B cell (primary cell): ENCODE measurements at regions not wholly inside any gene's neighbourhood (a gene's known extent, or its start where the extent isn't known, plus 50 kb on each side); places are given as distances from the start of the nearest gene placed in this dataset.

Experiments used
- ATAC-seq: fragments of 200-7000 bp; cut with Tn5 transposase; one replicate; pipeline ENCODE4 v1.10.0; 2021; ENCODE audit warnings: low read depth, mild to moderate bottlenecking, moderate number of reproducible peaks, moderate library complexity
- CTCF ChIA-PET: fragments of 350-600 bp; sonication (Branson Sonifier 250); formaldehyde crosslinking; loops from one replicate; lab custom pipeline; 2021; ENCODE audit warnings: antibody characterized with exemption, inconsistent platforms; lab: Charles Lee
- POLR2A ChIA-PET: fragments of 350-600 bp; sonication (Branson Sonifier 250); formaldehyde crosslinking; loops from one replicate; lab custom pipeline; 2021; ENCODE audit warnings: antibody characterized with exemption; lab: Charles Lee
- DNase-seq: peaks from one replicate; pipeline ENCODE4 v3.0.0; 2013
- H2AFZ ChIP-seq: 2 replicates; pipeline ENCODE4 v1.6.1; 2012; ENCODE audit warnings: mild to moderate bottlenecking, low read depth, low read length; ENCODE audit not compliant: insufficient read depth, poor library complexity, severe bottlenecking
- H3K27ac ChIP-seq, 2 donors: 1 replicate in 1 of 2; 2 replicates in 1 of 2; pipeline ENCODE4 v1.5.1; 2012 to 2013; ENCODE audit warnings: low read length in 2 of 2, mild to moderate bottlenecking in 2 of 2, moderate library complexity in 1 of 2
- H3K27me3 ChIP-seq, 4 experiments: fragments of 200-600 bp in 1 of 4; sonication (generic) in 1 of 4; replicated peaks in 1 of 4; 1 replicate in 2 of 4; 2 replicates in 2 of 4; pipeline versions ENCODE4 v1.6.1 to v1.7.0; 2013 to 2016; ENCODE audit warnings: low read length in 3 of 4, mild to moderate bottlenecking in 2 of 4, mixed read lengths in 1 of 4, moderate library complexity in 1 of 4; ENCODE audit not compliant: insufficient read depth in 4 of 4, control insufficient read depth in 3 of 4; ENCODE audit errors: control extremely low read depth in 1 of 4
- H3K36me3 ChIP-seq, 2 experiments: replicated peaks in 1 of 2; 1 replicate in 1 of 2; 2 replicates in 1 of 2; pipeline versions ENCODE4 v1.6.1 to v1.7.1; 2013; ENCODE audit warnings: low read length in 1 of 2; ENCODE audit not compliant: insufficient read depth in 2 of 2, control insufficient read depth in 1 of 2; ENCODE audit errors: control extremely low read depth in 1 of 2, extremely low read depth in 1 of 2
- H3K4me1 ChIP-seq, 2 donors: fragments of 200-600 bp in 1 of 2; sonication (generic) in 1 of 2; 1 replicate in 1 of 2; 2 replicates in 1 of 2; pipeline versions ENCODE4 v1.5.1 to v1.6.1; 2013 to 2017; ENCODE audit warnings: low read length in 2 of 2; ENCODE audit not compliant: control insufficient read depth in 2 of 2, insufficient read depth in 2 of 2
- H3K4me2 ChIP-seq: replicated peaks from 2 replicates; pipeline ENCODE3; 2012; ENCODE audit warnings: mild to moderate bottlenecking, low read depth, low read length; ENCODE audit not compliant: poor library complexity, severe bottlenecking
- H3K4me3 ChIP-seq, 5 experiments: fragments of 200-600 bp in 1 of 5; sonication (generic) in 1 of 5; 1 replicate in 3 of 5; 2 replicates in 2 of 5; pipeline versions ENCODE4 v1.5.1 to v1.7.0; 2011 to 2016; ENCODE audit warnings: low read length in 4 of 5, mild to moderate bottlenecking in 4 of 5, low read depth in 2 of 5, control low read depth in 1 of 5, moderate library complexity in 1 of 5; ENCODE audit not compliant: insufficient read depth in 1 of 5; ENCODE audit errors: control extremely low read depth in 1 of 5, extremely low read depth in 1 of 5
- H3K79me2 ChIP-seq: fragments of 200-600 bp; sonication (generic); one replicate; pipeline ENCODE4 v1.6.0; 2016; ENCODE audit warnings: low read length; ENCODE audit not compliant: control insufficient read depth, insufficient read depth
- H3K9ac ChIP-seq: fragments of 200-600 bp; sonication (generic); 2 replicates; pipeline ENCODE4 v1.6.1; 2017; ENCODE audit warnings: mild to moderate bottlenecking, low read length, moderate library complexity
- H3K9me3 ChIP-seq, 3 donors: one replicate each; pipeline versions ENCODE4 v1.6.1 to v1.7.1; 2013; ENCODE audit warnings: low read length in 2 of 3; ENCODE audit not compliant: control insufficient read depth in 2 of 3, insufficient read depth in 1 of 3; ENCODE audit errors: control extremely low read depth in 1 of 3
- H4K20me1 ChIP-seq: 2 replicates; pipeline ENCODE4 v1.6.0; 2012; ENCODE audit warnings: mild to moderate bottlenecking, low read length; ENCODE audit not compliant: insufficient read depth, control insufficient read depth, poor library complexity, severe bottlenecking
- H3K27ac Mint-ChIP-seq: one replicate; pipeline ENCODE4 v1.8.0; 2021; ENCODE audit warnings: mixed read lengths
- H3K27me3 Mint-ChIP-seq: one replicate; pipeline ENCODE4 v1.8.0; 2021; ENCODE audit warnings: mixed read lengths
- H3K4me1 Mint-ChIP-seq: one replicate; pipeline ENCODE4 v1.8.0; 2021; ENCODE audit warnings: mixed read lengths
- H3K4me3 Mint-ChIP-seq: one replicate; pipeline ENCODE4 v1.8.0; 2021; ENCODE audit warnings: mixed read lengths
- H3K9me3 Mint-ChIP-seq: one replicate; pipeline ENCODE4 v1.8.0; 2022; ENCODE audit warnings: mixed read lengths; ENCODE audit not compliant: insufficient read depth
- EZH2 ChIP-seq: IDR thresholded peaks from 2 replicates; pipeline ENCODE4 v1.6.1; 2012; ENCODE audit warnings: borderline replicate concordance, low read depth, mild to moderate bottlenecking, moderate library complexity, low read length; ENCODE audit not compliant: insufficient read depth, poor library complexity, severe bottlenecking
- WGBS: methylation state at CpG from one replicate; pipeline ENCODE4 v1.1.5; 2013; ENCODE audit warnings: missing lambda C conversion rate; ENCODE audit not compliant: insufficient coverage; 5-methylcytosine and 5-hydroxymethylcytosine counted together
- intact Hi-C: fragments of 100-400 bp; cut with micrococcal nuclease; formaldehyde crosslinking; loops from one replicate; pipeline ENCODE4 v1.10.0; 2022
- TF ChIP-seq, protein P1 (sequence below): fragments of 200-600 bp; IDR thresholded peaks from one replicate; pipeline ENCODE4 v1.8.0; 2022; ENCODE audit warnings: antibody characterized with exemption, mild to moderate bottlenecking

DNA sequence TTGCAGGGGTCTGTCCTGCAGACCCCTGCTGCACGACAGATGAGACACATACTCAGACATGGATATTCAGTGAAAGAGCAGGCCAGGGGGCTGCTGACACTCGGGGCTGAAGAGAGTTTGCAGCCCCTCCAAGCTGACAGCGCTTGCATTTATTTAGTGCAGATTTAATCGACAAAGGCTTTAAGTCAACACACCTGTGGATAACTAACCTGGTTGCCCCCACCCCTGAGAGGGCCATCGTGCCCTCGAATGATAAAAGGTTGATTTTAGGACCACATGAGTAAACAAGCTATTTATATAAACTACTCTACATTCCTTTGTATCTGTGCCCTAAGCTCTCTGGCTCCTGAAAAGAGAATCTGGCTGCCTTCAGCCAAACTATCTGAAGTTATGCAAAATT lies 708.2 kb upstream of the LRRN3 start:
- no peak for DNase-seq
- no peak overlapping the region for H3K9ac ChIP-seq
- Mint-ChIP-seq H3K4me1 (no peaks in the 10 kb centered on the region), H3K27me3 (no peaks in the 10 kb centered on the region), H3K4me3 (no peak overlapping the region), H3K9me3 (no peaks in the 10 kb centered on the region), H3K27ac (no peak overlapping the region)
- no peak overlapping the region for H3K4me3 ChIP-seq
- CTCF ChIA-PET = no interaction called here
- H3K36me3 ChIP-seq = no peaks in the 10 kb centered on the region
- POLR2A ChIA-PET = no interaction called here
- H3K4me1 ChIP-seq = no peaks in the 10 kb centered on the region
- intact Hi-C loops = no loop called here
- 86% methylated on average over 1 of the region's 6 CpGs for WGBS
- no peak overlapping the region for H3K4me2 ChIP-seq
- ATAC-seq = no peak
- no peaks in the 10 kb centered on the region for H3K27me3 ChIP-seq
- no peaks in the 10 kb centered on the region for H3K9me3 ChIP-seq
- no peak overlapping the region for H3K27ac ChIP-seq
- no peaks in the 10 kb centered on the region for H4K20me1 ChIP-seq
- no peaks in the 10 kb centered on the region for H3K79me2 ChIP-seq
- TF ChIP-seq, protein P1, sequence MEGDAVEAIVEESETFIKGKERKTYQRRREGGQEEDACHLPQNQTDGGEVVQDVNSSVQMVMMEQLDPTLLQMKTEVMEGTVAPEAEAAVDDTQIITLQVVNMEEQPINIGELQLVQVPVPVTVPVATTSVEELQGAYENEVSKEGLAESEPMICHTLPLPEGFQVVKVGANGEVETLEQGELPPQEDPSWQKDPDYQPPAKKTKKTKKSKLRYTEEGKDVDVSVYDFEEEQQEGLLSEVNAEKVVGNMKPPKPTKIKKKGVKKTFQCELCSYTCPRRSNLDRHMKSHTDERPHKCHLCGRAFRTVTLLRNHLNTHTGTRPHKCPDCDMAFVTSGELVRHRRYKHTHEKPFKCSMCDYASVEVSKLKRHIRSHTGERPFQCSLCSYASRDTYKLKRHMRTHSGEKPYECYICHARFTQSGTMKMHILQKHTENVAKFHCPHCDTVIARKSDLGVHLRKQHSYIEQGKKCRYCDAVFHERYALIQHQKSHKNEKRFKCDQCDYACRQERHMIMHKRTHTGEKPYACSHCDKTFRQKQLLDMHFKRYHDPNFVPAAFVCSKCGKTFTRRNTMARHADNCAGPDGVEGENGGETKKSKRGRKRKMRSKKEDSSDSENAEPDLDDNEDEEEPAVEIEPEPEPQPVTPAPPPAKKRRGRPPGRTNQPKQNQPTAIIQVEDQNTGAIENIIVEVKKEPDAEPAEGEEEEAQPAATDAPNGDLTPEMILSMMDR = no peak
- no peak for TF ChIP-seq EZH2
- no peak overlapping the region for H2AFZ ChIP-seq

DNA sequence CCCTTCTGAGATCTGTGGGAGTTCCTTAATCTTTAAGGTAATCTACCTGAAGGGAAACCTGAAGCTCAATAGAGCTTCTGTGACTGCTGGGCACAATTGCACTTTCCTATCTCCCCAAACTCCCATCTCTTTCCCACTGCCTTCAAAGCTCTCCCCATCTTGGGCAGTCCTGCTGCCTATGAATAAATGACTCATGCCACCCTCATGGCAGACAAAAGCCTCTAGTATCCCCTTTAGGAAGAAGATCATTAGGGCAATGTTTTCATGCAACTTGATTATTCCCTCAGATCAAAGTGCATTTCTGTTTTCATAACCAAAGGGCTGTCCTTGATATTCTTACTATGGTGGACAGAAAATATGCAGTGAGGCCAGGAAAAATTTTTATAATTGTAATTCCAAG lies 704.9 kb upstream of the LRRN3 start:
- DNase-seq (no peak), ATAC-seq (no peak)
- Histone ChIP-seq H3K27ac (no peak overlapping the region), H3K79me2 (no peaks in the 10 kb centered on the region), H4K20me1 (no peaks in the 10 kb centered on the region), H2AFZ (no peak overlapping the region), H3K9me3 (no peaks in the 10 kb centered on the region), H3K4me1 (no peaks in the 10 kb centered on the region), H3K4me3 (no peak overlapping the region), H3K36me3 (no peaks in the 10 kb centered on the region), H3K4me2 (no peak overlapping the region), H3K27me3 (no peaks in the 10 kb centered on the region), H3K9ac (no peak overlapping the region)
- no peaks in the 10 kb centered on the region for H3K9me3 Mint-ChIP-seq
- no peak overlapping the region for H3K4me3 Mint-ChIP-seq
- ChIA-PET POLR2A (no interaction called here), CTCF (no interaction called here)
- no peak overlapping the region for H3K27ac Mint-ChIP-seq
- intact Hi-C loops = no loop called here
- H3K27me3 Mint-ChIP-seq = no peaks in the 10 kb centered on the region
- H3K4me1 Mint-ChIP-seq = no peaks in the 10 kb centered on the region
- TF ChIP-seq EZH2 = no peak
- TF ChIP-seq, protein P1 = no peak
